ENCODE measurements at regions not wholly inside any gene's neighbourhood (a gene's known extent, or its start where the extent isn't known, plus 50 kb on each side); places are given as distances from the start of the nearest gene placed in this dataset.

DNA sequence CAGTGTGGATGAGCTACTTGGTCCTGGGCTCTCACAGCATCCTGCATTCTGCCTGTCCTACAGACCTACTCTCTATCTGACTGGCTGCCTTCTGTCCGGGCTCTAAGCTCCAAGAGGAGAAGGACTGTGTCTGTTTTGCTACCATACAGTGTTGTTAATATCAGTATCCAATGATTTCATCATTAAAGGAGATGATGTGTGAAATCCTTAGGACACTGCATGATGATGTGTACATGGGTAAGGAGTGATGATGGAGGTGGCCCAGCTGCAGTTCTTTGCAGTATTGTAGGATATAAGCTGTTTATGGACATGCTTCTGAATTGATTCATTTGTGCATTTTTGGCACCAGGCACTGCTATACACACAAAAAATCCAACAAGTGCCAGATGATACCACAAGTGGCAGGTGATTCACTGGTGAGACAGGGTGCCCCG, 536.9 kb upstream of the CDH11 start:
- TF ChIP-seq, protein P1, sequence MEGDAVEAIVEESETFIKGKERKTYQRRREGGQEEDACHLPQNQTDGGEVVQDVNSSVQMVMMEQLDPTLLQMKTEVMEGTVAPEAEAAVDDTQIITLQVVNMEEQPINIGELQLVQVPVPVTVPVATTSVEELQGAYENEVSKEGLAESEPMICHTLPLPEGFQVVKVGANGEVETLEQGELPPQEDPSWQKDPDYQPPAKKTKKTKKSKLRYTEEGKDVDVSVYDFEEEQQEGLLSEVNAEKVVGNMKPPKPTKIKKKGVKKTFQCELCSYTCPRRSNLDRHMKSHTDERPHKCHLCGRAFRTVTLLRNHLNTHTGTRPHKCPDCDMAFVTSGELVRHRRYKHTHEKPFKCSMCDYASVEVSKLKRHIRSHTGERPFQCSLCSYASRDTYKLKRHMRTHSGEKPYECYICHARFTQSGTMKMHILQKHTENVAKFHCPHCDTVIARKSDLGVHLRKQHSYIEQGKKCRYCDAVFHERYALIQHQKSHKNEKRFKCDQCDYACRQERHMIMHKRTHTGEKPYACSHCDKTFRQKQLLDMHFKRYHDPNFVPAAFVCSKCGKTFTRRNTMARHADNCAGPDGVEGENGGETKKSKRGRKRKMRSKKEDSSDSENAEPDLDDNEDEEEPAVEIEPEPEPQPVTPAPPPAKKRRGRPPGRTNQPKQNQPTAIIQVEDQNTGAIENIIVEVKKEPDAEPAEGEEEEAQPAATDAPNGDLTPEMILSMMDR (IDR thresholded peaks at IDR 0.05): no peak
- no peak for TF ChIP-seq EZH2 (IDR thresholded peaks at IDR 0.05; ENCODE audit: borderline replicate concordance, insufficient read depth, low read depth, low read length, poor library complexity, severe bottlenecking)
